ENCODE measurements at regions not wholly inside any gene's neighbourhood (a gene's known extent, or its start where the extent isn't known, plus 50 kb on each side); places are given as distances from the start of the nearest gene placed in this dataset.

DNA sequence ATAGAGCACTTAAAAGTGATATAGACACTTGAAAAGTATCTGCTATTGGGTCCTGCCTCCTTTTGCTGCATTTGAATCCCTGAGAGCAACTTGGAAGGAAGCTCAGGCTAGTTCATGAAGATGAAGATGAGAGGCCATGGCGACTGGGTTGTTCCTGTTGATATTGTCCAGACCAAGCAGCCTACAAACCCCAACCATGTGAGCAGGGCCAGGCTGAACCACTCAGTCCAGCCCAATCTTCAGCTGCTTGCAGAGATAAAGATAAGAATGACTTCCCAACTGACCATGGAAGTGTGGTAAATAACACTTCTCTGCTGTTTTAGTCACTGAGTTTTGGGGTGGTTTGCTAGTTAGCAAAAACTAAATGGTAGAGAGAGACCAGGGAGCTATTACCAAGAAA lies 417.6 kb downstream of the SOX11 start:
- no peak for ATAC-seq
- H3K27me3 ChIP-seq (ENCODE audit: control insufficient read depth, insufficient read depth, low read length): no peaks in the 10 kb centered on the region
- ChIA-PET CTCF (no interaction called here), POLR2A (no interaction called here)
- in situ Hi-C loops (cut with HindIII; ENCODE audit: low pct_unique_long_range_greater_than_20kb, low sequenced_read_pairs): no loop called here
- H3K27ac ChIP-seq (ENCODE audit: low read length): no peak overlapping the region
- H3K36me3 ChIP-seq (ENCODE audit: control insufficient read depth, insufficient read depth, low read length): no peaks in the 10 kb centered on the region
- no peak for TF ChIP-seq POLR2AphosphoS5 (IDR thresholded peaks at IDR 0.05; ENCODE audit: low read depth, low read length)
- TF ChIP-seq SIN3A (IDR thresholded peaks at IDR 0.05; ENCODE audit: borderline replicate concordance, insufficient read depth, low read depth, low read length): no peak
- TF ChIP-seq, protein P1, sequence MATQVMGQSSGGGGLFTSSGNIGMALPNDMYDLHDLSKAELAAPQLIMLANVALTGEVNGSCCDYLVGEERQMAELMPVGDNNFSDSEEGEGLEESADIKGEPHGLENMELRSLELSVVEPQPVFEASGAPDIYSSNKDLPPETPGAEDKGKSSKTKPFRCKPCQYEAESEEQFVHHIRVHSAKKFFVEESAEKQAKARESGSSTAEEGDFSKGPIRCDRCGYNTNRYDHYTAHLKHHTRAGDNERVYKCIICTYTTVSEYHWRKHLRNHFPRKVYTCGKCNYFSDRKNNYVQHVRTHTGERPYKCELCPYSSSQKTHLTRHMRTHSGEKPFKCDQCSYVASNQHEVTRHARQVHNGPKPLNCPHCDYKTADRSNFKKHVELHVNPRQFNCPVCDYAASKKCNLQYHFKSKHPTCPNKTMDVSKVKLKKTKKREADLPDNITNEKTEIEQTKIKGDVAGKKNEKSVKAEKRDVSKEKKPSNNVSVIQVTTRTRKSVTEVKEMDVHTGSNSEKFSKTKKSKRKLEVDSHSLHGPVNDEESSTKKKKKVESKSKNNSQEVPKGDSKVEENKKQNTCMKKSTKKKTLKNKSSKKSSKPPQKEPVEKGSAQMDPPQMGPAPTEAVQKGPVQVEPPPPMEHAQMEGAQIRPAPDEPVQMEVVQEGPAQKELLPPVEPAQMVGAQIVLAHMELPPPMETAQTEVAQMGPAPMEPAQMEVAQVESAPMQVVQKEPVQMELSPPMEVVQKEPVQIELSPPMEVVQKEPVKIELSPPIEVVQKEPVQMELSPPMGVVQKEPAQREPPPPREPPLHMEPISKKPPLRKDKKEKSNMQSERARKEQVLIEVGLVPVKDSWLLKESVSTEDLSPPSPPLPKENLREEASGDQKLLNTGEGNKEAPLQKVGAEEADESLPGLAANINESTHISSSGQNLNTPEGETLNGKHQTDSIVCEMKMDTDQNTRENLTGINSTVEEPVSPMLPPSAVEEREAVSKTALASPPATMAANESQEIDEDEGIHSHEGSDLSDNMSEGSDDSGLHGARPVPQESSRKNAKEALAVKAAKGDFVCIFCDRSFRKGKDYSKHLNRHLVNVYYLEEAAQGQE (IDR thresholded peaks at IDR 0.05; ENCODE audit: insufficient read depth in 1 of 2, low read depth in 2 of 2, low read length in 1 of 2): no peak
- TF ChIP-seq CTCF (IDR thresholded peaks at IDR 0.05): no peak
- no peaks in the 10 kb centered on the region for H3K4me1 ChIP-seq (ENCODE audit: control insufficient read depth, insufficient read depth, low read length)
- no peak overlapping the region for H3K4me3 ChIP-seq (ENCODE audit: low read depth in 2 of 2, low read length in 2 of 2)
- DNase-seq (ENCODE audit: low read depth, low spot score): no peak
- no TSS peak for BruUV-seq (replicated peaks)
- intact Hi-C loops (cut with micrococcal nuclease; ENCODE audit: unreplicated experiment): no loop called here
- H3K9me3 ChIP-seq (ENCODE audit: control insufficient read depth, insufficient read depth, low read depth, low read length): no peaks in the 10 kb centered on the region

DNA sequence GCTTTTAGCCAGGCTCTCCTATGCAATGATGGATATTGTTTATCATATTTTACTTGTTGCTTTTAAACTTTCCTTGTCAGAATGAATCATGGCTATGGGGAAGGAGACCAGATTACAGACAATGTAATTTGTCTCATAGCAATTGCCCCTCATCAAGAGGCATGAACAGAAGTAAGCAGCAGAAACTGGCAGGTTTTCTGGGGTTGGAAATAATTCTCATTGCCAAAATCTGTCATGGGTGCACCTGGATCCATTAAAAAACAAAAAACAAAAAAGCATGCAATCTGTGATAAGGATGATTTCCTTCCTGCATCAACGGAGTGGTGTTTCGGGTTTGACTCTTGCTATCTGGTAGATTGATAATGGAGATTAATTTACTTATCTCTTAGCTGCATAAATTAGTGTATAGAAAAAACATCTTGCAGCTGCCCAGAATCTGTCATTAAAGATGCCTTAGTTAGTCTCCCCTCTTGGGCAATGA lies 419.6 kb downstream of the SOX11 start:
- H3K4me1 ChIP-seq (ENCODE audit: control insufficient read depth, insufficient read depth, low read length): no peaks in the 10 kb centered on the region

GRCh38 chr2:6113786-6114185 lies 421.6 kb downstream of the SOX11 start:
- TF ChIP-seq, protein P1 (IDR thresholded peaks at IDR 0.05; ENCODE audit: insufficient read depth in 1 of 2, low read depth in 2 of 2, low read length in 1 of 2): no peak
- TF ChIP-seq SIN3A (IDR thresholded peaks at IDR 0.05; ENCODE audit: borderline replicate concordance, insufficient read depth, low read depth, low read length) (no peak), CTCF (IDR thresholded peaks at IDR 0.05) (no peak), TCF7L2 (IDR thresholded peaks at IDR 0.05; ENCODE audit: low read depth, low read length) (no peak), POLR2AphosphoS5 (IDR thresholded peaks at IDR 0.05; ENCODE audit: low read depth, low read length) (no peak)
- in situ Hi-C loops (cut with HindIII; ENCODE audit: low pct_unique_long_range_greater_than_20kb, low sequenced_read_pairs) (no loop called here), intact Hi-C loops (cut with micrococcal nuclease; ENCODE audit: unreplicated experiment) (no loop called here)
- POLR2A ChIA-PET: no interaction called here
- no peak for DNase-seq (ENCODE audit: low read depth, low spot score)
- no peaks in the 10 kb centered on the region for H3K36me3 ChIP-seq (ENCODE audit: control insufficient read depth, insufficient read depth, low read length)
- H3K4me1 ChIP-seq (ENCODE audit: control insufficient read depth, insufficient read depth, low read length): no peaks in the 10 kb centered on the region
- H3K9me3 ChIP-seq (ENCODE audit: control insufficient read depth, insufficient read depth, low read depth, low read length): no peaks in the 10 kb centered on the region
- H3K4me3 ChIP-seq (ENCODE audit: low read depth in 2 of 2, low read length in 2 of 2): no peak overlapping the region
- no peaks in the 10 kb centered on the region for H3K27me3 ChIP-seq (ENCODE audit: control insufficient read depth, insufficient read depth, low read length)
- CTCF ChIA-PET: no interaction called here
- ATAC-seq: no peak
- no TSS peak for BruUV-seq (replicated peaks)
- no peak overlapping the region for H3K27ac ChIP-seq (ENCODE audit: low read length)

More for the DNA sequence above, 419.6 kb downstream of the SOX11 start:
- no peaks in the 10 kb centered on the region for H3K36me3 ChIP-seq (ENCODE audit: control insufficient read depth, insufficient read depth, low read length)
- no peak for DNase-seq (ENCODE audit: low read depth, low spot score)
- H3K27me3 ChIP-seq (ENCODE audit: control insufficient read depth, insufficient read depth, low read length): no peaks in the 10 kb centered on the region
- in situ Hi-C loops (cut with HindIII; ENCODE audit: low pct_unique_long_range_greater_than_20kb, low sequenced_read_pairs): no loop called here
- ATAC-seq: no peak
- CTCF ChIA-PET: no interaction called here
- no TSS peak for BruUV-seq (replicated peaks)
- H3K4me3 ChIP-seq (ENCODE audit: low read depth in 2 of 2, low read length in 2 of 2): no peak overlapping the region
- TF ChIP-seq POLR2AphosphoS5 (IDR thresholded peaks at IDR 0.05; ENCODE audit: low read depth, low read length): no peak
- no peak overlapping the region for H3K27ac ChIP-seq (ENCODE audit: low read length)
- POLR2A ChIA-PET: no interaction called here
- intact Hi-C loops (cut with micrococcal nuclease; ENCODE audit: unreplicated experiment): no loop called here
- no peaks in the 10 kb centered on the region for H3K9me3 ChIP-seq (ENCODE audit: control insufficient read depth, insufficient read depth, low read depth, low read length)
